Amniotic epithelial cell (primary cell): ENCODE measurements at regions not wholly inside any gene's neighbourhood (a gene's known extent, or its start where the extent isn't known, plus 50 kb on each side); places are given as distances from the start of the nearest gene placed in this dataset.
A peak's percentile ranks its signal among the peaks of the same experiment; 100 is the strongest.

Experiments
- DNase-seq: peaks from one replicate; pipeline ENCODE4 v3.0.0-alpha.2; 2010; ENCODE audit warnings: low read depth

- no peak for DNase-seq
Measured at GRCh38 chr1:238558746-238559145, 668.0 kb upstream of the ZP4 start.

DNA sequence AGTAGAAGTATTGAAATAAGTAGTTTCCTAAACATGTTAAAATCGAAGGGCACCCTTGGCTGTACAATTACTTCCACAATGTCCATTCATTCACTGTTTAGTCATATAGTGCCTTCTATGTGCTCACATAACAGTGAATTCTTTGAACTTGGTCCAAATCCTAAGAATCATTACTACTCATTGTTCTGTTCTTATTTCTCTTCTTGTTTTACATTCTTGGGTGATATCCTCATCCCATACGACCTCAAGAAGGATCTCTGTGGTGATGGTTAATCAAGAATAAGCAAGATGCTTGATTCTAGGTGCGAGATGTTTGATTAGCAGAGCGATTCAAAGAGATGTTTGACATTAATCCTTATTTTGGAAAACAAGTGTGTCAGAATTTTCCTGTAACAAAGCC is 667.4 kb upstream of the ZP4 start:
- peak; percentile 85 for DNase-seq

DNA sequence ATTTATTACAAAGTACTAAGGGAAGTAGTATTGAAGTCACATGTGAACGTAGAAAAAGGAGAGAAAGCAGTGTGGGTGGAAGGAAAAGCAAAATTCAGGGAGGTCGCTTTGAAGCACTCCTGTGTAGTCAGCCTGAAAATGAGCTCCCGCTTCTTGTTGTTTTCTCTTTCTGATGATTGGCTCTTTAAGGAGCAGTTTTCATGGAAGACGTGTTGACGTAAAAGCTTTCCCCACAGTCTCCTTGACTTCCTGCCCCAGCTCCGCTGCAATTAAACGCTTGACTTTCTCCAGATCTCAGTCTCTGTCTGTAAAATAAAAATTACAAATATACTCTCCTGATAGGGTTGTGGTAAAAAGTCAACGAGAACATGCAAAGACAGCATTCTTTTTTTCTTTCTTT is 661.5 kb upstream of the ZP4 start:
- DNase-seq, result peak; percentile 7

- no peak for DNase-seq
Measured at GRCh38 chr1:238549137-238549536, 658.4 kb upstream of the ZP4 start.

- no peak for DNase-seq
Measured at GRCh38 chr1:238546118-238546517, 655.4 kb upstream of the ZP4 start.

DNA sequence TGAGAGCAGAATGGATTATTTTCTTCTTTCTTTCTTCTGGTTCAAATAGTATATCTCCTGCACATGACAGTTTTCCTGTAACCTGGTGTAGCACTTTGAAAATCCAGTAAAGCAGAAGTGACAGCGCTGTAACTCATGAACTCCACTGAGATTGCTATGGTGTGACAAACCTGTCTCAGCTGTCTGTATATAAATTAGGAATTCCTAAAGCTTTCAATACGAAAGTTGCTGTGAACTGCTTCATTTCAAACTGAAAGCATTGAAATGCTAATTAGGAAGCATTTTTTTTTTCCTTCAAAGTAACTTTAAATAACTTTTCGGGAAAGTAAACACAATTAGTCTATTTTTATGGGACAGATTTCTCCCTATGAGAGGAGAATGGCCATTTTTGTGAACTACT is 646.9 kb upstream of the ZP4 start:
- DNase-seq, result no peak

DNA sequence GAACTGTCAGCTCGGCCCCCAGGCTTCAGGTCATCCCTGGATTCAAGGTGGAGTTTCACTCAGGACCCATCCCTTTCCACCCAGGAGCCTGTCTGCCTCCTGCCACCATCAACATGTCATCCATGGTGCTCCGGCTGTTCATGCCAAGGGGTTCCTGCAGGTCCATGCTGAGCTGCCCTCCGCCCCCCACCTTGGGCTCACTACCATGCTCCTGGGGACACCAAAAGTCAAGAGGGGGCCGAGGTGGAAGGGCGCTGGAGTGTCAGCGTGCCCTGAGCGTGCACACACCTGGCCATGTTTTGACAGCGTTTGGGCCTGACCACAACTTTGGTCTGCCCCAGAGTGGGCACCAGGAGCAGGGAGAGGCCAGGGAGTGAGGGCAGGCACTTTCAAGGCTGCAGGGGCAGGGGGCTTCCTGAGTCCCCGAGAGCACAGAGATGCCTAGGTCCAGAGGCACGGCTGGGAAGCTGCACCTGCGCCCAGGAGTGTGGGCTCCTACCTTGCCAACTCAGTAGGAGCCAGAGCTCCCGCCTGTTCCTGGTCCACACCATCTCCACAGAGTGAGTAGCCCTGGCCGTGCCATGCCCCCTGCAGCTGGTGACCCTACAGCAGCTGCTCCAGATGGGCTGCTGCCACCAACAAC is 639.6 kb upstream of the ZP4 start:
- no peak for DNase-seq

DNA sequence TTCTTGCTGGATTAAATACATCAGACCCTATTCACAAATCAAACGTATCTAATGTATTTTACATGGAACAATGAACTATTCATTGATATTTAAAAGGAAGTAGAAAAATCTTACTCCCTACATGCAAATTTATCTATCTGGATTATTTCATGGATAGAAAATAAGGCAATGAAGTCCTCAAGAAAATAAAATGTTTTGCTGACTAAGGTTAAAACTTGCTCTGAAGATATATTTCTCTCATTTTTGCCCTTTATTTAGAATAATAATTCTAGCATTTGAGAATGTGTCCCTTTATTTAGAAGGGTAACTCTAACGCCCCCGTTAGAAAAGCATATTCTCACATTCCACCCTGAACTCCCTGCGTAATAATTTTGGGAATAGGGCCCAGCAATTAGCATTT is 627.0 kb upstream of the ZP4 start:
- no peak for DNase-seq

DNA sequence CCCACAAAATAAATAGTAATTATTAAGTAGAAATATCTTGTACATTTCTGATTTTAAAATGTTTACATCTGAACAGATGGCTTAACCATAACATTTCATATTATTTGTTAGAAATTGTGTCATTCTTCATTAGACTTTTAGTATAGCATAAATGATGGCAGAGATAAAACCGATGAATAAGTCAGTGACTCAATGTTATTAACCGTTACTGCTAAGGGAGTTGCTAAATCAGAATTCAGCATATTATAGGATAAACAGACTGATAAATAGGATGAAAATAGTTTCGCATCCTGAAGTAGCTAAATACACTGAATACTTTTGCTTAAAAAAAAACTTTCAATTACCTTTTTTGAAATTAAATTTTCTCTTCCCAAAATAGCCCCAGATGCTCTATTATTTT is 610.6 kb upstream of the ZP4 start:
- peak; percentile 63 for DNase-seq

DNA sequence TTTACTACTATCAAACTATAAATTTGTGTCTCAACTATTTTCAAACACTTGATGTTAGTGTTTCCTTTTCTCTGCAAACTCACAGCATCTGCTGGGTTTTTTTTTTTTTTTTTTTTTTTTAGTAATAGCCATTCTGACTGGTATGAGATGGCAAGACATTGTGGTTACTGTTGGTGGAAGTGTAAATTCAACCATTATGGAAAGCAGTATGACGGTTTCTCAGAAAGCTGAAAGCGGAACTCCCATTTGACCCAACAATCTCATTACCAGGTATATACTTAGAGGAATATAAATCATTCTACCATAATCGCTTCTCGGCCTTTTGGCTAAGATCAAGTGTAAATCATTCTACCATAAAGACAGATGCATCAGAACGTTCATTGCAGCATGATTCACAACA is 608.3 kb upstream of the ZP4 start:
- no peak for DNase-seq

DNA sequence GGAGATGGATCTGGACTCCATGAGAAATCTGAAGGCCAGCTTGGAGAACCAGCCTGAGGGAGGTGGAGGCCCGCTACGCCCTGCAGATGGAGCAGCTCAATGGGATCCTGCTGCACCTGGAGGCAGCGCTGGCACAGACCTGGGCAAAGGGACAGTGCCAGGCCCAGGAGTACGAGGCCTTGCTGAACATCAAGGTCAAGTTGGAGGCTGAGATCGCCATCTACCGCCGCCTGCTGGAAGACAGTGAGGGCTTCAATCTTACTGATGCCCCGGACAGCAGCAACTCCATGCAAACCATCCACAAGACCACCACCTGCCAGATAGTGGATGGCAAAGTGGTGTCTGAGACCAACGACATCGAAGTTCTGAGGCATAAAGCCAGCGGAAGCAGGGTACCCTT is 601.5 kb upstream of the ZP4 start:
- DNase-seq, result no peak

- no peak for DNase-seq
Measured at GRCh38 chr1:238491265-238491664, 600.5 kb upstream of the ZP4 start.

DNA sequence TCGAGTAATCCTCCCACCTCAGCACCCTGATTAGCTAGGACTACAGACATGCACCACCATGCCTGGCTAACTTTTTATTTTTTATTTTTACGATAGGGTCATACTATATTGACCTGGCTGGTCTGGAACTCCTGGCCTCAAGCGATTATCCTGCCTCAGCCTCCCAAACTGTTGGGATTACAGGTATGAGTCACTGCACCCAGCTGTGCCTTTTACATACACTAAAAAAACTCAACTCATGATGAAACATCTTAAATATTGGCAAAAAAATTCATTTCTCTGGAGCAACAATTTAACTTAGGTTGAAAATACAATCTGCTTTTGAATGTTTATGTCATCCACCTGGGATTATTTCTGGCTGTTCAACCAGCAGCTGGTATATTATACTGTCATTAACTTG is 598.3 kb upstream of the ZP4 start:
- DNase-seq, result no peak

DNA sequence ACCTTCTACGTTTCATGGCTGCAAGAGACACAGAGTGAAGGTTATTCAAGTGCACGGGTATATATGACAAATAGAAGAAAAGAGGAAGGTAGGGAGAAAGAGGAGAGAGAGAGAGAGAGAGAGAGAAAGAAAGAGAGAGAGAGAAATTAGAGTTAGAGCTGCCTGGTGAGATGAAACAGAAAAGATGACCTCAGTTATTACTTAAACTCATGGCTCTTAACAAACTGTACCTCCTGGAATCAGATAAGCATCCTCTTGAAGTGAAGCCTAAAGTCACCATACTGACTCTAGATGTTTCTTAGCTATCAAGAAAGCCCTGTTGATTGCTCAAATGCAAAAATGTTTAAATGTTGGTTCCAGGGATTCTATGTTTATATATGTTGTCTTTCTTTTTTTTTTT is 597.7 kb upstream of the ZP4 start:
- peak; percentile 84 for DNase-seq

- DNase-seq, result peak; percentile 61
Measured at GRCh38 chr1:238487931-238488330, 597.2 kb upstream of the ZP4 start.

DNA sequence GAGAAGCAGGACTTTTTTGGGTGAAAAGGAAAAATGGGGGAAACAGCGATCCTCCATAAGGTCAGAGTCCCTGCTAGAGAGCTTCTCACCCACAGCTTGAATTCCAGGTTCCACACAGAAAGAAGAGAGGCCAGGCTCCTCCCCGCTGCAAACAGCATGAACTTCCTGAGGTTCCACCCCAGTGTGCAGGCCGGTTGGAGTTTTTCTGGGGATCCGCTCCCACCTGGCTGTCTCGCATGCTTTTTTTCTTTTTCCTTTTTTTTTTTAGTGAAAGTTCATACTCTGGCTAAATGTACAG is 595.1 kb upstream of the ZP4 start:
- DNase-seq, result no peak

DNA sequence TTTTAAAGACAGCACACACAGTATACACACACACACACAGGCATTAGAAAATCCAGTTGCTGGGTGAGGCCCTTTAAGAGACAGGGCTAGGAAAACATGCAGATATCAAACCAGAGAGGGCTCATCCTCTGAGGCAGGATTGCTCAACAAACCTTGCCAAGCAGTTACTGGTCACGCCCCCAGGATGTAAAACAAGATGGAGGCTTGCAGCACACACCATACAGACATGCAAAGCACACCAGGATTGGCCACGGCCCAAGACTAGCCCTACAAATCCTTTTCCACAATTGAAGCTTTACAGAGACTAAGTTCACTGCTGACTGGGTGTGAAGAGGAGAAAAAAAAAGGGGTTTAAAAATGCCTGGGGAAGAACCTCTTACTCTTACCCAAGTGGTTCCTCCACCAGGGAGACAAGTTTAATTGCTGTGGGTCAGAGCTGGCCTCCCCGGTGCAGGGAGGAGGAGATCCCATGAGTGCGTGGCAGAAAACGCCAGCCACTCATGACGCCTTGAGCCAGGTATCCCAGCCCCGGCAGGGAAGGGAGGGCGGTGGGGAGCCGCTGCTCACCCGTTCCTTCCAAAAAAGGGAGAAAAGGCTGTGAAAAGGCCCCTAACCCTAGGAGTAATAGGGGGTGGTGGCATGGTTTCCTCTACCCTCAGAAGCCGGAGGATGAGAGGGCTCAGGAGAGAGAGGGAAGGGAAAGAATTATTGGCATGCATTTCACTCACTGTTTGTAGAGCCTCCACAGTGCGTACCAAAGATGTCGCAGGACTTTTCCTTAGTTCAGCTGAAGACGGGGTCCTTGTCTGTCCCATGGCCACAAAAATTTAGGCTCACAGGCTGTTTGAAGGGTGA is 594.6 kb upstream of the ZP4 start:
- DNase-seq, result peak; percentile 89

DNA sequence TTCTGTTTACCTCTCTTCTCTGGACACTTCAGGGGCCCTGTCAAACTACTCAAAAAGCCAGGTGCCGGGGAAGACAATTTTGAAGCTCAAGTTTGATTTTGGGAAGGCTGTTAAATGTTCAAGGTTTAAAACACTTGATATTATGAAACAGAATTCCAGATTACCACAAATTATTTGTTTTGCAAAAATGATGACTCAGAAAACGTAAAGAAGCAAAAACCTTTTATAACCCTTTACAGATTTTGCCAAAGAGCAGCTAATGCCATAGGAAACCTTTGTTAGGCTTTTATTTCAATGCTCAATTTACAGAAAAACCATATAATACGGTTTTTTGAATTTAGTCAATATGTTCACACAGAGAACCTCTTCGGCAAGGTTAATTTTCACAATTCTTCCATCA is 593.4 kb upstream of the ZP4 start:
- peak; percentile 40 for DNase-seq

GRCh38 chr1:238476841-238477240 is 586.1 kb upstream of the ZP4 start:
- no peak for DNase-seq

- DNase-seq, result no peak
Measured at GRCh38 chr1:238475712-238476111, 585.0 kb upstream of the ZP4 start.

- DNase-seq, result no peak
Measured at GRCh38 chr1:238474263-238474662, 583.5 kb upstream of the ZP4 start.

- peak; percentile 41 for DNase-seq
Measured at GRCh38 chr1:238469146-238469631, 578.5 kb upstream of the ZP4 start.

DNA sequence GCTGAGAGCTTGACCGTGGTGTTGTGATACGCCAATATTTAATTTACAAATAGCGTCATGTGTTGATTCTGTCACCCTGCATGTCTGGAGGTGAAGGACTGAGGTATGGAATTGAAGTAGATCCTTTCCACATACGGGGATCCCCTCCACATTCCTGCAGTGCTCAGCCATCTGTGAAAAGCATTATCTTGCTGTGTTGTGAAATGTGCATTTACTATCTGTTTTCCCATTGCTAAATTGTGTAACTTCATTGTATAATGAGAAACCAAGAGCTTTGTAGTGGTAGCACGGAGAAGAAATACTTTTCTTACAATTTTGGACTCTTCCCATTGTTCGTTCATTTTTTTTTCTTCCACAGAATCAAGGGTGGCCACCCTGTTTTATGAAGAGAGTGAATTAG is 577.3 kb upstream of the ZP4 start:
- peak; percentile 44 for DNase-seq

DNA sequence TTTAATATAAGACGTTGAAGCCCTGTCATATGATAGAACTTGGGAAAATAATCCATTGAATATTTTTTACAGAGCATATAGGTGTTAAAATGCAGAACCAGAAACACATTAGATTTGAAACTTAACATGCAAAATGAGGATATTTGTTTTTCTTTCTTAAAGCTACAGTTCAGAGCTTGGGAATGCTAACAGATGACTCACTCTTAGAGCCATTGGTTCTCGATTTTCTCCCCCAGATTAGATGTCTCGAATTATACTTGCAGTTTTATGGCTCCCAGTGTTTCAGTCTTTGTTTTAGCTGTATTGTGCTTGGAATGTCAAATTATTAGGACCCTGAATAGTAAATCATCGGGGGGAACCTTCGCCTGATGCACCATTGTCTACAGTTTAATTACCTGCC is 575.7 kb upstream of the ZP4 start:
- peak; percentile 4 for DNase-seq
